ENCODE measurements at regions not wholly inside any gene's neighbourhood (a gene's known extent, or its start where the extent isn't known, plus 50 kb on each side); places are given as distances from the start of the nearest gene placed in this dataset.

GRCh38 chr12:88336076-88336739, 194.1 kb downstream of the TMTC3 start:
- BruUV-seq (replicated peaks) = no TSS peak
- no peak for DNase-seq (ENCODE audit: unreplicated experiment)
- Mint-ChIP-seq H3K27ac (ENCODE audit: low read depth, unreplicated experiment) (no peak overlapping the region), H3K36me3 (ENCODE audit: insufficient read depth, unreplicated experiment) (peaks cover 6% of the 10 kb centered on the region), H3K27me3 (ENCODE audit: insufficient read depth, unreplicated experiment) (no peaks in the 10 kb centered on the region), H3K4me3 (ENCODE audit: unreplicated experiment) (no peak overlapping the region), H3K9me3 (ENCODE audit: unreplicated experiment) (no peaks in the 10 kb centered on the region), H3K4me1 (ENCODE audit: insufficient read depth, unreplicated experiment) (peaks cover 37% of the 10 kb centered on the region)
- intact Hi-C loops (cut with micrococcal nuclease) = no loop called here
- CTCF ChIA-PET = interaction anchor here (0.7 kb wide), 1 partner anchor 131 kb away, joined by 5 read pairs; no protein-coding TSS in a partner anchor
- TF ChIP-seq CTCF (IDR thresholded peaks at IDR 0.05; ENCODE audit: unreplicated experiment) = no peak
- POLR2A ChIA-PET = no interaction called here

GRCh38 chr12:88338486-88338885, 196.4 kb downstream of the TMTC3 start:
- Mint-ChIP-seq H3K4me3 (ENCODE audit: unreplicated experiment) (no peak overlapping the region), H3K36me3 (ENCODE audit: insufficient read depth, unreplicated experiment) (no peaks in the 10 kb centered on the region), H3K4me1 (ENCODE audit: insufficient read depth, unreplicated experiment) (peaks cover 34% of the 10 kb centered on the region), H3K27ac (ENCODE audit: low read depth, unreplicated experiment) (peak overlapping the region; percentile 32), H3K27me3 (ENCODE audit: insufficient read depth, unreplicated experiment) (no peaks in the 10 kb centered on the region), H3K9me3 (ENCODE audit: unreplicated experiment) (no peaks in the 10 kb centered on the region)
- BruUV-seq (replicated peaks) = no TSS peak
- no peak for TF ChIP-seq CTCF (IDR thresholded peaks at IDR 0.05; ENCODE audit: unreplicated experiment)
- ChIA-PET POLR2A (no interaction called here), CTCF (no interaction called here)
- no peak for DNase-seq (ENCODE audit: unreplicated experiment)
- intact Hi-C loops (cut with micrococcal nuclease) = no loop called here

GRCh38 chr12:88339254-88339949, 197.3 kb downstream of the TMTC3 start:
- DNase-seq (ENCODE audit: unreplicated experiment) = peak; percentile 39
- H3K27me3 Mint-ChIP-seq (ENCODE audit: insufficient read depth, unreplicated experiment) = no peaks in the 10 kb centered on the region
- POLR2A ChIA-PET = interaction anchor here (0.6 to 0.9 kb wide), 6 partner anchors 32 to 196 kb away, joined by 3 to 4 read pairs (median 3); no protein-coding TSS in a partner anchor

More at GRCh38 chr12:88339254-88339949, 197.3 kb downstream of the TMTC3 start:
- Mint-ChIP-seq H3K4me1 (ENCODE audit: insufficient read depth, unreplicated experiment) (peaks cover 25% of the 10 kb centered on the region), H3K27ac (ENCODE audit: low read depth, unreplicated experiment) (peak overlapping the region; percentile 89), H3K4me3 (ENCODE audit: unreplicated experiment) (no peak overlapping the region), H3K36me3 (ENCODE audit: insufficient read depth, unreplicated experiment) (no peaks in the 10 kb centered on the region), H3K9me3 (ENCODE audit: unreplicated experiment) (no peaks in the 10 kb centered on the region)
- intact Hi-C loops (cut with micrococcal nuclease) = no loop called here
- CTCF ChIA-PET = no interaction called here
- BruUV-seq (replicated peaks) = no TSS peak
- TF ChIP-seq CTCF (IDR thresholded peaks at IDR 0.05; ENCODE audit: unreplicated experiment) = no peak
